Erythroblast (primary cell): ENCODE measurements at regions not wholly inside any gene's neighbourhood (a gene's known extent, or its start where the extent isn't known, plus 50 kb on each side); places are given as distances from the start of the nearest gene placed in this dataset.

Experiments used
- GATA1 ChIP-seq: IDR thresholded peaks from 2 replicates; pipeline ENCODE4 v1.6.1; 2011; ENCODE audit warnings: low read depth, mild to moderate bottlenecking, control low read depth, low read length, moderate library complexity
- POLR2A ChIP-seq: IDR thresholded peaks from 2 replicates; pipeline ENCODE4 v1.6.1; 2011; ENCODE audit warnings: mild to moderate bottlenecking, low read length

DNA sequence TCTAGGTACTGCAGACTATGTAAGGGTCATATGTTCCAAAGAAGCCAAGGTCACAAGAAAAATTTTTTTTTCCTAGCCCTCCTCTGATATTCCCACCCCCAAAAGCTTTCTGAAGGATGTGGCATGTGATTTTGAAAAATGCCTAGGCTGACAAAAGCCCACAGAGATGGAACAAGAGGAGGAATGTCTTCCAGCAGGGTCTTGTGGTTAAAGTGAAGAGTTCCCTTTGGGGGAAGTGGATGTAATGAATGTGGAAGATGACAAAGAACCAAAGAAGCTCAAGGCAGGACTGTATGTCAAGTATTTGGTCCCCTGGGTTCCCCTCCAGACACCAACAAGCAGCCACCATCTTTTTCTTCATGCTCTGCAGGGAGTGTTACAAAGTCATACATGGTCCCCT is 268.8 kb downstream of the BCOR start:
- TF ChIP-seq POLR2A = no peak
- TF ChIP-seq GATA1 = no peak
